Neural progenitor cell (in vitro differentiated cells): ENCODE measurements at regions not wholly inside any gene's neighbourhood (a gene's known extent, or its start where the extent isn't known, plus 50 kb on each side); places are given as distances from the start of the nearest gene placed in this dataset.

Source experiments
- DNase-seq: peaks from one replicate; pipeline ENCODE4 v3.0.0-alpha.2; 2016; ENCODE audit warnings: low spot score
- H2AFZ ChIP-seq: fragments of 200-600 bp; sonication (generic); replicated peaks from 2 replicates; pipeline ENCODE4 v1.6.1; 2016; ENCODE audit warnings: antibody characterized with exemption
- H3F3A ChIP-seq: fragments of 200-600 bp; sonication (generic); 2 replicates; pipeline ENCODE4 v1.6.1; 2016; ENCODE audit warnings: antibody characterized with exemption, low read depth
- H3K27ac ChIP-seq: fragments of 200-600 bp; sonication (generic); 2 replicates; pipeline ENCODE4 v1.5.1; 2016; ENCODE audit warnings: mild to moderate bottlenecking
- H3K27me3 ChIP-seq: fragments of 200-600 bp; sonication (generic); 2 replicates; pipeline ENCODE4 v1.6.1; 2016; ENCODE audit warnings: mild to moderate bottlenecking, moderate library complexity
- H3K36me3 ChIP-seq: fragments of 200-600 bp; sonication (generic); 2 replicates; pipeline ENCODE4 v1.5.1; 2016
- H3K4me1 ChIP-seq: fragments of 200-600 bp; sonication (generic); 2 replicates; pipeline ENCODE4 v1.6.1; 2016; ENCODE audit warnings: mixed run types
- H3K4me2 ChIP-seq: fragments of 200-600 bp; sonication (generic); 2 replicates; pipeline ENCODE4 v1.6.1; 2016
- H3K4me3 ChIP-seq: fragments of 200-600 bp; sonication (generic); 2 replicates; pipeline ENCODE4 v1.5.1; 2016
- H3K79me2 ChIP-seq: fragments of 200-600 bp; sonication (generic); 2 replicates; pipeline ENCODE4 v1.6.1; 2016; ENCODE audit warnings: low read depth
- H3K9ac ChIP-seq: fragments of 200-600 bp; sonication (generic); 2 replicates; pipeline ENCODE4 v1.6.1; 2016
- H3K9me3 ChIP-seq: fragments of 200-600 bp; sonication (generic); 2 replicates; pipeline ENCODE4 v1.5.1; 2016; ENCODE audit warnings: low read depth
- H4K20me1 ChIP-seq: fragments of 200-600 bp; sonication (generic); 2 replicates; pipeline ENCODE4 v1.6.1; 2016; ENCODE audit warnings: low read depth
- H3K27ac Mint-ChIP-seq: 3 replicates; pipeline ENCODE4 v1.8.0; 2021; ENCODE audit warnings: mixed read lengths
- H3K27me3 Mint-ChIP-seq: 2 replicates; pipeline ENCODE4 v1.8.0; 2022; ENCODE audit warnings: low read depth, mild to moderate bottlenecking, inconsistent platforms, moderate library complexity, mixed read lengths; ENCODE audit not compliant: insufficient read depth
- H3K36me3 Mint-ChIP-seq: 3 replicates; pipeline ENCODE4 v1.8.0; 2021; ENCODE audit warnings: mixed read lengths
- H3K4me1 Mint-ChIP-seq: 3 replicates; pipeline ENCODE4 v1.8.0; 2021; ENCODE audit warnings: mixed read lengths
- H3K4me3 Mint-ChIP-seq: 3 replicates; pipeline ENCODE4 v1.8.0; 2021; ENCODE audit warnings: mild to moderate bottlenecking, moderate library complexity, mixed read lengths
- H3K9me3 Mint-ChIP-seq: 3 replicates; pipeline ENCODE4 v1.8.0; 2020; ENCODE audit warnings: mixed read lengths
- EZH2 ChIP-seq: fragments of 200-600 bp; sonication (generic); IDR thresholded peaks from 2 replicates; pipeline ENCODE4 v1.6.1; 2017; ENCODE audit warnings: antibody characterized with exemption, mild to moderate bottlenecking, moderate library complexity
- EZH2phosphoT487 ChIP-seq: fragments of 200-600 bp; sonication (generic); IDR thresholded peaks from 2 replicates; pipeline ENCODE4 v1.6.1; 2017; ENCODE audit warnings: antibody characterized with exemption
- TF ChIP-seq, protein P1 (sequence below): fragments of 200-600 bp; sonication (generic); IDR thresholded peaks from 2 replicates; pipeline ENCODE4 v1.5.1; 2017; ENCODE audit warnings: antibody characterized with exemption, mild to moderate bottlenecking

DNA sequence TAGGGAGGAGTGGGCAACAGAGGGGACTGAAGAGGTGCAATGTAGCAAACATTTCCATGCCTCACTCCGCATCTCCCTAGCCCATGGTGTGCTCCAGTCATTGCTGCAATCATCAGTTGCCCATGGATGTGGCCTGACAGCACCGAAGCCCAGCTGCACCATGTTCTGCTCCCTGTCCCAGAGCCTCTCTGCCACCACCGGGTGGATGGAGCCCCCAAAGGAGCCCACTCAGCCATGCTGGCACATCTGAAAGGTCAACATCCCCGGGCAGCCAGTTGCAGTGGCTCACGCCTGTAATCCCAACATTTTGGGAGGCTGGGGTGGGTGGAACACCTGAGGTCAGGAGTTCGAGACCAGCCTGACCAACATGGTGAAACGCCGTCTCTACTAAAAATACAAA is 336.4 kb upstream of the ZMIZ1 start:
- H3K4me3 ChIP-seq, result no peak overlapping the region
- Mint-ChIP-seq H3K4me1 (peaks cover 10% of the 10 kb centered on the region), H3K36me3 (no peaks in the 10 kb centered on the region), H3K4me3 (no peak overlapping the region), H3K9me3 (no peaks in the 10 kb centered on the region), H3K27me3 (peaks cover 15% of the 10 kb centered on the region), H3K27ac (no peak overlapping the region)
- TF ChIP-seq EZH2phosphoT487 (no peak), EZH2 (no peak)
- TF ChIP-seq, protein P1, sequence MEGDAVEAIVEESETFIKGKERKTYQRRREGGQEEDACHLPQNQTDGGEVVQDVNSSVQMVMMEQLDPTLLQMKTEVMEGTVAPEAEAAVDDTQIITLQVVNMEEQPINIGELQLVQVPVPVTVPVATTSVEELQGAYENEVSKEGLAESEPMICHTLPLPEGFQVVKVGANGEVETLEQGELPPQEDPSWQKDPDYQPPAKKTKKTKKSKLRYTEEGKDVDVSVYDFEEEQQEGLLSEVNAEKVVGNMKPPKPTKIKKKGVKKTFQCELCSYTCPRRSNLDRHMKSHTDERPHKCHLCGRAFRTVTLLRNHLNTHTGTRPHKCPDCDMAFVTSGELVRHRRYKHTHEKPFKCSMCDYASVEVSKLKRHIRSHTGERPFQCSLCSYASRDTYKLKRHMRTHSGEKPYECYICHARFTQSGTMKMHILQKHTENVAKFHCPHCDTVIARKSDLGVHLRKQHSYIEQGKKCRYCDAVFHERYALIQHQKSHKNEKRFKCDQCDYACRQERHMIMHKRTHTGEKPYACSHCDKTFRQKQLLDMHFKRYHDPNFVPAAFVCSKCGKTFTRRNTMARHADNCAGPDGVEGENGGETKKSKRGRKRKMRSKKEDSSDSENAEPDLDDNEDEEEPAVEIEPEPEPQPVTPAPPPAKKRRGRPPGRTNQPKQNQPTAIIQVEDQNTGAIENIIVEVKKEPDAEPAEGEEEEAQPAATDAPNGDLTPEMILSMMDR, result no peak
- no peaks in the 10 kb centered on the region for H3K9me3 ChIP-seq
- H3K79me2 ChIP-seq, result no peaks in the 10 kb centered on the region
- H2AFZ ChIP-seq, result no peak overlapping the region
- H4K20me1 ChIP-seq, result no peaks in the 10 kb centered on the region
- H3K27ac ChIP-seq, result no peak overlapping the region
- H3K27me3 ChIP-seq, result no peaks in the 10 kb centered on the region
- no peak overlapping the region for H3K9ac ChIP-seq
- H3K4me1 ChIP-seq, result no peaks in the 10 kb centered on the region
- no peak overlapping the region for H3K4me2 ChIP-seq
- no peak for DNase-seq
- no peaks in the 10 kb centered on the region for H3F3A ChIP-seq
- H3K36me3 ChIP-seq, result no peaks in the 10 kb centered on the region

DNA sequence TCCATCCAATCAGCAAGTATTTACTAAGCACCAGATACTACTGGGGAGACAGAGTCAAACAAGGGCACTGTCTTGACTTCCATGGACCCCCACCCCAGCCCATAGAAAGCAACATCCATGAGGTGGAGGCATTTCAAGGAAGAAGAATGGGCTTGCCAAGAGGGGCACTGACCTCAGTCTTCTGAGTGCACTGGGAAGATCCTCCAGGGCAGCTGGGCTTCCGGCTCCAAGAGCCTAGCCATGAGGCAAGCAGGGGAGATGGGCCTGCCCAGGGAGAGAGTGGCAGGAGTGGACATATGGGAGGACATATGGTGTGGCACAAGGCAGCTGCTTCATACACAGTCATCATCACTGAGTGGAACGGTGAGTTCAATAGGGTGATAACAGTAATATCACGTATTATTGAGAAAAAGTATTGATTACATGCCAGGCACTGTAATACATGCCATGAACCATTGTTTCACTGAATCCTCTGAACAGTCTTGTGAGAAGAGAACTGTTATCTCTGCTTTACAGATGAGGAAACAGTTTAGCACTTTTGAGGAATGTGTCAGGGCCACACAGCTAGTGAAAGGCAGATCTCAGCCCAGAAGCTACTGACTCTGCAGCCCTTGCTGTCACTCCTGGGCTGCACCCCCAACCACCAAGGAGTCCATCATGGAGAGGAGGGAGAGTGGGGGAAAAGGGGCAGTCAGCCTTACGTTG is 331.7 kb upstream of the ZMIZ1 start:
- Mint-ChIP-seq H3K9me3 (no peaks in the 10 kb centered on the region), H3K4me3 (no peak overlapping the region), H3K4me1 (peaks cover 5% of the 10 kb centered on the region), H3K36me3 (no peaks in the 10 kb centered on the region), H3K27ac (no peak overlapping the region), H3K27me3 (peaks cover 13% of the 10 kb centered on the region)
- Histone ChIP-seq H3K4me2 (no peak overlapping the region), H3K27me3 (no peaks in the 10 kb centered on the region), H2AFZ (no peak overlapping the region), H3K79me2 (no peaks in the 10 kb centered on the region), H3K4me3 (no peak overlapping the region), H3F3A (no peaks in the 10 kb centered on the region), H3K4me1 (no peaks in the 10 kb centered on the region), H4K20me1 (no peaks in the 10 kb centered on the region), H3K9me3 (no peaks in the 10 kb centered on the region), H3K36me3 (no peaks in the 10 kb centered on the region), H3K27ac (no peak overlapping the region), H3K9ac (no peak overlapping the region)
- TF ChIP-seq, protein P1, result no peak
- TF ChIP-seq EZH2phosphoT487 (no peak), EZH2 (no peak)
- DNase-seq, result no peak

DNA sequence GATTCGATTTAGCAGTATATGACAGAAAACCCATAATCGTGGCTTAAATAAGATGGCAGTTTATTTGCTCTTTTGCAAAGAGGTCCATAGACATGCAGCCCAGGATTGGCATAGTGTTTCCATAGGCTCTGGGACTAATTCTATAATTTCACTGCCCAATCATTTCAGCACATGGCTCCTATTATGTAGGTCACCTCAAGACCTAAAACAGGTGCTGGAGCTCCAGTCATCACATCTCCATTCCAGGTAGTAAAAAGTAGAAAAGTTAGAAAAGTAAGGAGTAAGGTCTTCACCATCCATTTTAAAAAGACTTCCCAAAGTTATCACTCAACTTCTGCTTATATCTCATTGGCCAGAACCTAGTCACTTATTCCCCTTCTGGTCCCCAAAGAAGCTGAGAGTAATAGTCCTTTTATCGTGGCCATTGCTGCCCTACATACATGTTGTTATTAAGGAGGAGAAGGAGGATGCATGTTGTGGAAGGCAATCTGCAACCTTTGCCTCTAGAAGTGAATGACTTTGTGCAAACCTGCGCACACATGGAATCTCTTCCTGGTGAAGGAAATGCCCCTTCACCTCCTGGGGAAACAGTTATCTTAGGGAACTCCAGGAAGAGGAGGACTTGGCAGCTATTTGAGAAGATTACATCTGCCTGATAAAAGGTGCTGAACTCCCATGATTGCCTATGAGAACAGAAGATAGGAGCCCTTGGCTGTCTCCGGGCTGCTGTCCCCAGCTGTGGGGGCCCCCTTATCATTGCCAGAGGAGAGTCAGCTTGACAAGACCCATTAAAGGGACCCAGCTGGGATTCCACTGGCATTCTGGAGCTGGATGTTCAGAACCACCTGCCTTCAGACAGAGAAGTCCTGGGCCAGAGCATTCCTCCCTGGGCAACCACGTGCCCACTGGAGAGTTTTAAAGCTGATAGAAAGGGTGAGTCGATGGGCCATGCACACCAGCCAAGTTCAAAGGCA is 330.6 kb upstream of the ZMIZ1 start:
- Histone ChIP-seq H3K9me3 (no peaks in the 10 kb centered on the region), H3K9ac (no peak overlapping the region), H3K79me2 (no peaks in the 10 kb centered on the region), H2AFZ (no peak overlapping the region), H3K4me3 (no peak overlapping the region), H3K27ac (no peak overlapping the region), H3K4me1 (no peaks in the 10 kb centered on the region), H4K20me1 (no peaks in the 10 kb centered on the region), H3K36me3 (no peaks in the 10 kb centered on the region), H3K27me3 (no peaks in the 10 kb centered on the region), H3F3A (no peaks in the 10 kb centered on the region), H3K4me2 (no peak overlapping the region)
- Mint-ChIP-seq H3K27ac (no peak overlapping the region), H3K36me3 (no peaks in the 10 kb centered on the region), H3K4me3 (no peak overlapping the region), H3K9me3 (no peaks in the 10 kb centered on the region), H3K4me1 (peaks cover 10% of the 10 kb centered on the region), H3K27me3 (peaks cover 15% of the 10 kb centered on the region)
- no peak for DNase-seq
- TF ChIP-seq, protein P1, result no peak
- TF ChIP-seq EZH2, result no peak
- TF ChIP-seq EZH2phosphoT487, result no peak
